ENCODE measurements at regions not wholly inside any gene's neighbourhood (a gene's known extent, or its start where the extent isn't known, plus 50 kb on each side); places are given as distances from the start of the nearest gene placed in this dataset.

GRCh38 chr4:1462009-1462767, 55.9 kb upstream of the NKX1-1 start:
- peak; percentile 42 for DNase-seq

GRCh38 chr4:1460967-1461868, 55.0 kb upstream of the NKX1-1 start:
- peak; percentile 32 for DNase-seq

DNA sequence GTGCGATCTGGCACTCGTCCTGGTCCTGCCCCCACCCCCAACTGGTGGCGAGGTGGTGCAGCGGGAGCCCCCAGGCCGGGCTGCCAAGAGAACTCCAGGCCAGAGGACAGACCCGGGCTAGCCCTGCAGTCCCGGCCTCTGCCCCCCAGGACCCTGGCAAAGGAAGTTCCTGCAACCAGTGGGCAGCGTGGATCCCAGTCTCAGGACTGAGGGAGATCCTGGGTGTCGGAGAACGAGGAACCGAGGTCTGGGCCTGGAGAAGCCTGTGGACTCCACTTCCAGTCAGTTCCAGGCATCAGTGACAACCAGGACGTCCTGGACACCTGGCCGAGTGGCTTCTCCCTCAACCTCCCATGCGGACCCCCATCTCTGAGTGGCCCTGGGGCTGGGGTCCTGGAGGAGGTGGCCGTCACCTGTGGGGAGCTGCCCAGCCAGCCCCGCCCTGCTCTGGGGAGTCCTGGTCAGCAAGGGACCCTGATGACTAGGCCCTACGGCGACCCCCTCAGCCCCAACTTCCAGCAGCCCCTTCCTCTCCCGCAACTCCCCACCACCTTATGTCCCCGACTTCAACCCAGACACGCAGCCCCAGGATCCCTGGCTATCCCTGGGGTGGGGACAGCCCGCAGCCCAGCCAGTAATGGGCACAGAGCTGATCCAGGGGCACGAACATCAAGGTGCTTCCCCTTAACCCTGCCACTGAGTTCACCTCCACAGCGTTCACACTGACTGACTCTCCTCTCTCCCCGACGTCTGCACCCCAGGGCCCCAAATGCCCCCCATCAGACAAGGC, 53.7 kb upstream of the NKX1-1 start:
- peak; percentile 44 for DNase-seq

DNA sequence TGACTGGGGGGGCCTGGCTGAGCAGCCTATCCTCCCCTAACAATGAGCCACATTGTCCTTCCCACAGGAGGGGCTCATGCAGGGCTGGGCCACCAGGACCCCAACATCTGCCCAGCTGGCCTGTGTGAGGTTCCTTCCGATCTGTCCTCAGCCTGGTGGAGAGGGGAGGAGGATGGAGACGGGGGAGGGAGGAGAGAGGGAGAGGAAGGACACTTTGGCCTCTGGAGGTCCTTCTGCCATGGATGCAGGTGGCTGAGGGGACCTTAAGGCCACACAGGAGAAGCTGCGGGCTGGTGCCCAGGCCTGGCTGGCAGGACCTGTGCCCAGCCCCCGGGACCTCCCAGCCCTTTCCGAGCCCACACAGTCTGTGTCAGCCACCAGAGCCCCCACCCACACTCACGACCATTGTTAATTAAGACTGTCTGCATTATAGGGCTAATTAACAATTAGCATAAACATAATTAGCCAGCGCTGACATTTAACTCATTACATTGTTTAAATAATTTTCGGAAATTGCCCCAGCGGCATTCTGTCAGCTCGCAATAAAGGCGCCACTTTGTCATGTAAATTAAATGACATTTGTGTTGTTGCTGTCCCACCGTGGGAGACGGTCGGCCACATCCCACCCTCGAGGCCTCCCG, 53.0 kb upstream of the NKX1-1 start:
- no peak for DNase-seq

GRCh38 chr4:1458581-1458980, 52.3 kb upstream of the NKX1-1 start:
- DNase-seq = peak; percentile 37
